NCI-H2227 (cell line): ENCODE measurements at regions not wholly inside any gene's neighbourhood (a gene's known extent, or its start where the extent isn't known, plus 50 kb on each side); places are given as distances from the start of the nearest gene placed in this dataset.

Experiments
- DNase-seq: peaks from one replicate; lab custom pipeline; 2025; ENCODE audit not compliant: unreplicated experiment; lab: John Stamatoyannopoulos, UW

DNA sequence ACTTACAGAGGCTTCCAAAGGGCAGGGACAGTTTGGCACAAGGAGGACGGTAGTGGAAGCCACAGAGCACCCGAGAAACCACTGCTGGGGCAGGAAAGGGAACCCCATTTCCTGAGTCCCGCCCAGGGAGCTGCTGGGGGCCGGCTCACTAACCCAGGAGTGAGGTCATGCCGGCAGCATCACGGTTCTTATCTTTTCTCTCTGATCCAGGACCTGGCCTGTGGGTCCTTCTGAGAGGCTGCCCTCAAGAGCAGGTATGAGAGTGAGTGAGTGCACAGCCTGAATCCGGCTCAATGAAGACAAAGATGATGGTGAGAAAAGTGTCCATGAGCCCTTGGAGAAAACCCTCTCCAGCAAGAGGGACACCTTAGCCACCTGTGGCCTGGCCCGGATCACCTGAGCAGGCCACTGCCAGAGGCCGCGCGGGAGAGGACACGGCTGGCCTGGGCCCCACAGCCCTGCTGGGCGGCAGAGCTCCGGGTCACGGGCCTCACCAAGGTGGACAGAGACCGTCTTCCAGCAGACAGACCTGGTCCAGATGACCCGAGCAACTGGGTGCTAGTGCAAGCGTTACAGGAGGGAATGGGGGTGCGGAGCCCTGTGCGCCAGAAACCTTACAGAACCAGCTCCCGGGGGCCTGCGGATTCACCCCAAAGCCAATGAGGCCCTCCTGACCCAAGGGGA, 94.9 kb downstream of the RIPK4 start:
- no peak for DNase-seq

DNA sequence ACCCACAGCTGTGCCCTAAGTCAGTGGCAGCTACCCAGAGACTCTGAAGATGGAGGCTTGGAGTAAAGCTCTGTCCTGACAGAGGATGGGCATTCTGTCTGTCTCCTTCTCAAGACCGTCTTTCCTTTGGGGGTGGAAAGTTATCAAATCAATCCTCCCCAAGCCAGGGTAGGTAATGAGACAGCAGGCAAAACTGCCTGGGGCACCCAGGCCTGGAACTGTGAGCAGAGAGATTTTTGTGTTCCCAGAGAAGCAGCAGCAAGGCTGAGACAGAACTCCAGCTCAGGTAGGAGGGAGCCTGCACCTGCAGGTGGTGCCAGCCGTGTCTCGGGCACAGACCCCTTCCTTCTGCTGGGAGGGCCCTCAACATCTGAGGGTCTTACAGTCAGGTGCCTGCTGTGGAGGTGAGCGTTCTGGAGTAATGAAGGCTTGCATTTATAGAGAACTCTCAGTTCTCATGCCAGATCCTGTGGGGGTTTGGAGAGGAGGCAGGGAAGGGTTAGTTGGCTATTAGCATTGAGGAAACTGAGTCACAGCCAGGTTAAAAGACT, 95.6 kb downstream of the RIPK4 start:
- DNase-seq: no peak

DNA sequence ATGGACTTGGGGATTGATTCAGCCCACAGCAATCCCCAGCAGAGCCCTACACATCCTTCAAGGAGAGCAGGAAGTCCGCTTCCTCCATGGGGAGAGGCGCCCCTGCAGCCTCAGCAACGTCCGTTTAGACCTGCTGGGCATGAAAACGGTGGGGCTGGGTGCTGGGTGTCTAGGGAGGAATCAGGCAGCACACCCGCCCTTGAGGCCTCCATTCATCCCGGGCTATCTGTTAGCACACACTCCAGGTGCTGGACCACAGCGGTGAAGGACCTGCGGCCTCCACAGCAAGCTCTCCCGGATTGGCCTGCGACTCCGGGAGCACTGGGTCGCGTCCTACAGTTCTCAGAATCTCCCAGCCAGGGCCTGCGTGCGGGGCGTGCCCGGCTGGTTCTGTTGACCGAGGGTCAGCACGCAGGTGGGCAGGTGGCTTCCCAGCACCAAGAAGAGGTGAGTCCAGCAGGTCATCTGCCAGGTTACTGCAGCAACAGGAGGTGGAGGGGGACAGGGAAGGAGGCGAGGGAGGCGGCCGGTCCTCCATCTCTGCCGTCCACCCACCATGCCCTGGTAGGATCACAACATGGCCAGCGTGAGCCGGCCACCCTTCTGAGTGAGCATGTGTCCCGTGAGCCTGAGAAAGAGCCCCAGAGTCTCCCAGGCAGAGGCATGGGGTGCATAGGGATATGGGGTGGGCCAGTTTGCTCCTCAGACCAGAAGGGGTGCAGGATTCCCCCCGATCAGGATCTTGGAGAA, 96.6 kb downstream of the RIPK4 start:
- DNase-seq: no peak

DNA sequence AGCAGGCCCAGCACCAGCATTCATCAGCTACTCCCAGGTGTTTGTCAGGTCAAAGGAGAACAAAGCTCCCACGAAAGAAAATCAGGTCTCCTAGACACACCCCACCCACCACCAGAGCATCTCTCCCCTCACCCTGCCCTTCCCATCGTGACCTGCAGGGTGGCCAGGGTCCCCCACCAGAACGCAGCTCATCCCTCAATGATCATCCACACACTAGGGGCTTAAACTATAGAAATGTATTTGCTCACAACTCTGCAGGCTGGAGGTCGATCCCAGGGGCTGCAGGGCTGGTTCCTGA, 97.4 kb downstream of the RIPK4 start:
- DNase-seq: no peak

DNA sequence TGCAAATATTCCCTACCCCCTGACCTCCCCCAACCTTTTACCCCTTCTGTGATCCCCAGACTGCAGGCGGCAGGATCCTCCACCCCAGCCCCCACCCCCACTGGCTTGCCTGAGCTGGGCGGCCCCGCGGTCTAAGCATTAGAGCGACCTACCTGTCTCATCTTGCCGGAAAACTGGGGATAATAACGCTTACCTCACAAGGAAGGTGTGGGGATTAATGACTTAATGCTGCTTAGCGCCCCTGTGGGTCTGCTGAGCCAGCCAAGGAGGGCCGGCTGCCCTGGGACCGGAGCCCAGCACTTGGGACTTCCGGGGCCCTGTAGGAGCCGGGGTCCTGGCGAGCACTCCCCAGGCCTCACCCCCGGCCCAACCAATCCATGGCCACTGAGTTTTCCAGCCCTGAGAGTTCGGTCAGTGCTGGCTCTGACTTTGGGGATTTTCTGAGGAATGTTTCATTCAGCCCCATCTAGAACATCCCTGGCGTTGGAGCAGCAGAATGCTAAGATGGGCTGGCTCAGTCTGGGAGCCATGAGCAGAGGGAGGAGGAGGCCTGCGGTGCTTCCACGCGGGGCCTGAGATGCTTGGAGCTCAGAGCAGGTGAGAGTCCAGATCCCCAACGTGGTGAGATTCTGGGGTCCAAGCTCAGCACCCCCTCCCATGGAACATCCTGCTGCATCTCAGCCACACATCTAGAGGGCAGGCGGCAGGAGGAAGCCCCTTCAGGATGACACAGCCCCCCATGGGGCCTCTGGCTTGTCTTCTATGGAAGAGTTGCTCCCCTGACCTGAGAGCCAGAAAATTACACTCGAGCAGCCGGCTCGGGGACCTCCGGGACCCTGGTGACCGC, 97.9 kb downstream of the RIPK4 start:
- DNase-seq: no peak

DNA sequence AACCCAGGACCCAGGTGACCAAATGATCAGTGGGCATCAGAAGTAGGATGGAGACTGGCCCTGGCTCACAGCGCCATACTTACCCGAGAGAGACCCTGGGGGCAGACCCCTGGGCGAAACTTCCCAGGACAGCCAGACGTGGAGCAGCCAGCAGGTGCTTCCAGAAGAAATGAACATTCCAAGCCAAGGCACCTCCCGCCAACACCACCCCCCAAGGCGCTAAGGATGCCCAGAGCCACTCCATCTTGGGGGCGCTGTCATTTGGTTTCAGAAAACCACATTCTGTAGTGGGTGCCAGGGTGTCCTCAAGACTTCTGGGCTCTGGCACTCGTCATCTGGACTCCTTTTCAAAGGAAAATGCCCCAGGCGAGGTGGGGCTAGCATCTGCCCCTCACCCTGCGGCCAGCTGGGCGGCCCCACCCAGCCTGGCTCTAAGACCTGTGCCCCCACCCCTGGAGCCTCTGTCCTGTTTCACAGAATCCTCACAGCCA, 98.8 kb downstream of the RIPK4 start:
- no peak for DNase-seq

DNA sequence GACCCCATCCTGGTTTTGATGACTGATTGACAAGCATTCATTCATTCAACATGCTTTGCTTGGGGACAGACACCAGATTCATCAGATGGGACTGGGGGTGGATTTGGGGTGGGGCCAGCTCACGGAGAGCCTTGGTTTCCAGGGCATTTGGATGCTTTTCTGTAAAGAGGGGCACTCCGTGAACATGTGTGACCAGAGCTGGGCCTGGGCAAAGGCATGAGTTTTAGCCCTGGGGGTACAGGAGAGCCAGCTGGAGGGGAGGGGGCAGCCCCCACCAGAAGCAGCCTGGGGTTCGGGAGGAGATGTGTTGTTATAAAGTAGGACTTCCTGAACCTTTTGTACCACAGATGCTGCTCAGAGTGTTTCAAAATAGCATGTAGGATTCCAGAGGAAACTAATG, 99.7 kb downstream of the RIPK4 start:
- DNase-seq: no peak

DNA sequence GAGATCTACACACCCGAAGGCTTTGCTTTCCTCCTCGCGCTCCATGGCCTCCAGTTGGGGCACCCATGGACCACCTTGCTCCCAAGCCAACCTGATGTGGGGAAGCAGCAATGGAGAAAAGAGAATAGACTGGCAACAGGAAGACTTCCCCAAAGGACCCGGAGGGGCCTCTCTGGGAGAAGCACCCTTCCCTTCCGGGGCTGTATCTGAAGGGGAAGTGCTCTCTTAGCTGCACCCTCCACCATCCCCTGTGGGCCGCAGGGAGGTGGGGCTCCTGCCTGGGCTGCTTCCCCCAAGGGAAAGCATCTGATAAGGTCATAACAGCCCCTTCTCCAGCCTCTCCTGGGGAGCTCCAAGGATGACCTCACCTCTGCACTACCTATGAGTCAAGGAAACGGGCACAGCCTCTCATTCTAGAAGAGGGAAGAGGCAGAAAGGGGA, 100.2 kb downstream of the RIPK4 start:
- no peak for DNase-seq

DNA sequence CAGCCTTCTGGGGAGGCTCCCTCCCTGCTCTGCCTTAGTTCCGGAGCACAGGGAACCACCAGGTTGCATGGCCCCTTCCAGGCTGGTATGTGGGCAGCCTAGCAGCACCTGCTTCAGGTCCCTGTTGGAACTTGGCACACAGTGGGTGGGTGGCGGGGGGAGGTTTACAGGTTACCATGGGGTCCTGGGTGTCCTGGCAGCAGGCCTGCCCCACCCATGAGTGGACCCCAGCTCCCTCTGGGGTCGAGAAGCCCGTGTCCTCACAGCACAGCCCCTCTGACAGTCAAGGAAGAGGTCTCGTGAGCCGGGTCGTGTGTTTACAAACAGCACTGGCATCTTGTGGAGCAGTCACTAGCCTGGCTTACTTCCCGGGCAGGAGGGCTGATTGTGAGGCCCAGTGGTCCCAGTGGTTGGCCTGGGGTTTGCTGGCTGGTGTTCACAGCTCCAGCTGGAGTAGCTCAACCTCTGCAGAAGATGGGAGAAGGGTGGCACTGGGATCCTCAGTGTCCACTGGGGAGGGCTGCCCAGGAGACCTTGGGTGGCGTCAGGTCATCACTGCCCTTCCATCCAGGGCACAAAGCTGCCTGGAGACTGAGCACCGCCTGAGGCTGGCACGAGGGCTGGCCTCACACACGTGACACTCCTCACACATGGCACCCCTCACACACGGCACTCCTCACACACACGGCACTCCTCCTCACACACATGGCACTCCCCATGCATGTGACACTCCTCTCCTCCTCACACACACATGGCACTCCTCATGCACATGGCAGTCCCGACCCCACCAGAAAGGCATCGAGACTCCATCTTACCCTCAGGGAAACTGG, 100.9 kb downstream of the RIPK4 start:
- no peak for DNase-seq

DNA sequence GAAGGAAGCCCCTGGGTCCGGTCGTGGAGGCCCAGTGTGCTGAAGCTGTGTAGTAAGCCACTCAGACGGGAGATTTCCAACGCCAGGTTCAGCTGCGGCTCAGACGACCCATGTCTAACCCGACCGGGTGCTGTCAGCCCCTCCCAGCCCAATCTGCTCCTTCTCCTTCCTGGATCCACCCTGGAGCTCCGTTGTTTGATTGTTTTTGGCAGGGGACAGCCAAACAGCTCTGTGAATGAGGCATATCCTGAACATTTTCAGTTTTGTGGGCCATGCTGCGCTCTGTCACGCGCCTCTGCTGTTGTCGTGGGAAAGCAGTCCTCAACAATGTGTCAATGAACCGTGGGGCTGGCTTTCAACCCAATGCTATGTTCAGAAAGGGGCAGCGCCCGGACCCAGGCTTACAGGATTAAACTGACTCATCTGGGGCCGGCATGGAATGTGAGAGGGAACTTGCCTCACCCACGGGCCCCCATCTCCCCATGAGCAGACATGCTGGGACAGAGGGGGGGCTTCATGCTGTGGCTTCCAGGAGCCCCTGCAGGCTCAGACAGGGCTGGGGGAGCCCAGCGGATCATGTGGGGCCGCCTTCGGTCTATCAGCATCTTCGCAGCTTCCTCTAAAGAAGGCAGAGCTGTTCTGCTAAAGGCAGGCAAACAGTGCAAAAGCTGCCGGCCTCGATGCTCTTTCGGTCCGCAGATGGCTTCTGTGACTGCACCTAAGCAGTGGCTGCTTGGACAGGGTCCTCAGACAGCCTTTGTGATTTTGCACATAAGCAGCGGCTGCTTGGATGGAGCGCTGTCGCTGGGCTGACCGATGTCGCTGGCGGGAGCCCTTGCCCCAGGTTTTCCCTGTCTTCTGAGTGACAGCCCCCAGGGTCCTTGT, 101.7 kb downstream of the RIPK4 start:
- DNase-seq: no peak

DNA sequence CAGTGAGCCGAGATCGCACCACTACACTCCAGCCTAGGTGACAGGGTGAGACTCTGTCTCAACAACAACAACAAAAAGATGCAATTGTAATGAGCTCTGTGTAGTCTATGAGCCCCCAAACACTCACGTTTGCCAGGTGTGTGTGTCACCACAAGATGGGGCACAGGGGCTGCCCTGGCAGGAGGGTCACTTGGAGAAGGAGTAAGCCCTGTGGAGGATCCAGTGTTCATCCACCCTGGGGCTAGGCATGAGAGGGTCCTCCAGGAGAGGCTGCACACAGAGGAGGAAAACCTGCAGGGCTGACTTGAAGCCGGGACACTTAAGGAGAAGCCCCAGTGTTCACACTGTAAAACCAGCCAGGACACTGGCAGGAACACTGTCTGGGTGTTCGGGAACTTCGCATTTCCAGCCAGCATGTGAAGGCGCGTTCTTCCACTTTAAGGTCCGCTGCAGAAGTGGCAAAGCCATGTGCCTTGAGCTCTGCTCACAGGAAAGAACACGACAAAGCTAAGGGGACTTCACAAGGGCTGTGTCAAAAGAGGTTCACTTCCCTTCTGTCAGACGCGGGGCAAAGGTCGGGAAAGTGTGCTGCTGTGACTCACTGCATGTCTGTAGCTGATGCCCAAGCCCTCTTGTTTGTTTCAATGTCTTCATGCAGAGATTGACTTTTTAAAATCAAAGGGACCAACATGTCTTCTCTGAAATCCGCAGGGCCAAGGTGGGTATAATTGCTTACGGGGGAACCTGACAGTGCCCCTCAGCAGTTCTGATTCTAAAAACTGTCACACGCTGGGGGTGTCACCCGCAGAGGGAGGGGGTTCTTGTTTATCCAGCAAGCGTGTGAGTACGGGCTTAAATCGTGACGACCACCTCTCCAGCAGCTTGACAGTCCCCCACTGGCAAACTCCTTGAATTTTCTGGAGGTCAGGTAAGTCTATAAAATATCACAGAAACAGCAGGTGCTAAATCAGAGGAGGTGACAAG, 102.8 kb downstream of the RIPK4 start:
- no peak for DNase-seq

DNA sequence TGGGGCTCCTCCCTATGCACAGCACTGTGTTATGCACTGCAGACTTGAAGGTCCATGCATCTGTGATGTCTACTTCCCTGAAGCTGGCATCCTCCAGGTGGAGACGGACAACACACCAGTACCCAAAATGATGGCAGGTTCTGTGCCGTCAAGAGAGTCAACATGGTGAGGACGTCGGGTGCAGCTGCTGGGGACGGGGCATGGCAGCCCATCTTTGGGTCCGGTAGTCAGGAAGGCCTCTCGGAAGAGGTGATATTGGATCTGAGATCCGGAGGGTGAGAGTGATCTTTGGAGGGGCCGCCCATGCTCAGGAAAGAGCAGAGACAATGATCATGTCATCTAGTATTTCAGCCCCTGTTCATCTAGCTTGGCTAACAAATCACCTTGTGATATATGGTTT, 104.1 kb downstream of the RIPK4 start:
- no peak for DNase-seq

DNA sequence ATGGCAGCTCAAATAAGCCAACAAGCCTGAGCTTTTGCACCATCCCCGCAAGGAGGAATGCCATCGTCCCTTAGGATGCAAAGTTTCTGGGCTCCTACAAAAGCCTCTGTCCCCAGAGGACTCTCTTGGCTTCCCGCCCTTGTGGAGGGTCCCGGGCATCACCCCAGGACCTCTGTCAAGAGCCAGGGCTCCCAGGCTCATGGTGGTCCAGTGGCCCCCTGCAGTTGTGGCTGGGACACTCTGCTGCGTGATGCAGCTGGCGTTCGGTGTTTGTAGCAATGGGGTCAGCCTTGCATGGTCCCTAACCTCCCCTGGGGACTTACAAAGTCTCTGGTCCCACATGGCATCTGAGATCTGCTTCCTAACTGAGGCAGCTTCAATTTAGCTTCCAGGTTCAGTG, 104.7 kb downstream of the RIPK4 start:
- DNase-seq: no peak

DNA sequence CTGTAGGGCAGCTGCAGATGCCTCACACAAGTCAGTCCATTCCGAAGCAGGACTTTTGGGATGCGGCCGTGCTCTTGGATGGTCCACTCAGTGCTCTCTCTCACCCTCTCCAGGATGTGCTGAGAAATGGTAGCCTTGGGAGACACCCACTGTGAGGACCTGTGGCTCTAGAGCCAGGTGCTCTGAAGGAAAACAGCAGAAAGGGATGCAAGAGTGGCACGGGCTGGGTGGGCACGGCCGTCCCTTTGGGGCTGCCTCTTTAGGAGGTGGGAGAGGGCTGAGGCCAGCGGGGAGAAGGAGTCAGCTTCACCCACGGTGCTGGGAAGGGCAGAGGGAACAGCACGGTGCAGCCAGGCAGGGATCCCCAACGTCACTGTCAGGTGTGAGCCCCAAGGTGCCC, 106.1 kb downstream of the RIPK4 start:
- DNase-seq: no peak

DNA sequence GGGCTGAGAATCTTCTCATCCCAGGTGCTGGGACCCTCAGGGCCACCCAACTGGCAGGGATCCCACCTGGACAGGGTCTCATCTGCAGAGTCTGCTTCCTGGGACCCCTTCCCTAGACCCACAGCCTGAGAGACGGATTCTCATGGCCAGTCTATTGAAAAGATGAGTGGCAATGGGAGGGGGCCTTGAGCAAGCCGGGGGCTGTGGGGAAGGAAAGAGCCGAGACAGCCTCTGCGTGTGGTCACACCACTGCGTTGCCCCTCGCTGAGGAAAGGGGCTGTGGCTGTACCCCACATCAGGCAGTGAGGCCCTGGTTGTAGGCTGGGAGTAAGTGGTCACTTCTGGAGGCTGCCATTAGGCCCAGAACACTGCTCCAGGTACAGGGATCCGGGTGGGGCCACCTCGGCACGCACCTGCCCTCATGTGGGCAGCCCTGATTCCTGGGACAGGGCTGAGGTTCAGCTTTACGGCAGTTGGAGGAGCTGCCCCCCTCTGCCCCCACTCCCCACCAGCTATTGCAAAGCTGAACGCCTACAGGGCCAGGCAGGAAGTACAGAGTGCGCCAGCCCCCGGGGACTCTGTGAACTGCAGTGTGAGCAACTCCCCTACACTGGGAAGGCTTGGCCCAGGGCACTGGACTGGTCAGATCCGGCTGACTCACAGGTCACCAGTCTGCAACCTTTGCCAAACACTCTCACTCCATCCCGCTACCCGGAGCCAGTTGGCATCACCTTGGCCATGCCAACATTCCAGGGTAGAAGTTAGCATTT, 106.9 kb downstream of the RIPK4 start:
- no peak for DNase-seq

DNA sequence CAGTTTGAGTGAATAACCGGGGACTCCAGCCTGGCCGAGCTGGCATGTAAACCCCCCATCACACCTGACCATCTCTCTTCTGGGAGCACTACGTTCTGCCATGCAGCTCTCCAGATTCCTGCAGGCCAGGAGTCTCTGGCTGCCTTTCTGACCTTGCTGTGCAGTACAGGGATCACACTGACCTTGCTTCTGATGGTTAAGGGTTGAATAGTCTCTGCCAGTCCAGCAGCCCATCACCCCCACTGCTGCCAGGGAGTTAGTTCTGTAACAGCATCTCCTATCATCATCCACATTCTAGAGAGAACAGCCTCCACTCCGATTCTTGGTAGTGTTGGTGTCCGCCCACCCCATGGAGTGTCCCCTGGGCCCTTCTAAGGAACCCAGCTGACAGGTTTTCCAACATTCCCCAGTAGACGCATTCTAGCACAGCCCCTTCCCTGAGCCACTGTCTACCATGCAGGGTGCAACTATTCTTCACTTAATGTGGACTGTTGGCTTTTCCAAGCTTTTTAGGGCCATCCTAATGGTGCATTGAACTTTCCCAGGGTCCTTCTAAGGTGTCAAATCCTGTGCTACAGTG, 109.8 kb downstream of the RIPK4 start:
- no peak for DNase-seq

DNA sequence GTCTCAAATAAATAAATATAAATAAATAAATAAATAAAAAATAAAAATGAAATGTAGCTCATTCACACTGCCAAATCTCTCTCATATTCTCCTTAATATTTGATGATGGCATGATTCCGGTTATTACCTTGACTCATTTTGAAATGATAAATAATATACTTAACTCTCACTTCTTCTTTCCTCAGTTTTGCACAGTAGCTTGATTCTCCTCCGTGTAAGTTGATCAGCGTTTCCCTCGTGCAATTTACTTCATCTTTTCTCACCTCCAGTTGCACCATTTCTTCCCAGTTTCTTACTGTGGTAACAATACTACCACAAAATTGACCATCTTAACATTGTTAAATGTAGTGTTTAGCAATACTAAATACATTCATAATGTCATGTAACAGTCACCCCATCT, 111.6 kb downstream of the RIPK4 start:
- DNase-seq: no peak
